Ovary (tissue), 7 donors: ENCODE measurements at regions not wholly inside any gene's neighbourhood (a gene's known extent, or its start where the extent isn't known, plus 50 kb on each side); places are given as distances from the start of the nearest gene placed in this dataset.

ENCODE experiments used
- DNase-seq, 5 donors: peaks; one replicate each; pipeline ENCODE4 v3.0.0-alpha.2; 2019 to 2020
- H3K27ac ChIP-seq, 2 donors: fragments of 200-600 bp; one replicate each; pipeline versions ENCODE4 v1.5.1 to v1.8.0; 2019 to 2022
- H3K27me3 ChIP-seq: fragments of 200-600 bp; one replicate; pipeline ENCODE4 v1.8.0; 2022
- H3K36me3 ChIP-seq: fragments of 200-600 bp; sonication (generic); one replicate; pipeline ENCODE4 v1.5.1; 2019
- H3K4me1 ChIP-seq: one replicate; pipeline ENCODE4 v1.8.1; 2013; ENCODE audit warnings: mild to moderate bottlenecking, moderate library complexity; ENCODE audit not compliant: insufficient read depth
- H3K4me3 ChIP-seq: fragments of 200-600 bp; sonication (generic); one replicate; pipeline ENCODE4 v1.5.1; 2017
- H3K9me3 ChIP-seq, 2 donors: fragments of 200-600 bp in 1 of 2; sonication (generic) in 1 of 2; one replicate each; pipeline versions ENCODE4 v1.5.1 to v1.8.1; 2013 to 2019; ENCODE audit warnings: mild to moderate bottlenecking in 1 of 2, moderate library complexity in 1 of 2
- CTCF ChIP-seq, 3 donors: fragments of 450-650 bp in 2 of 3; fragments of 200-600 bp in 1 of 3; IDR thresholded peaks; one replicate each; pipeline versions ENCODE4 v1.5.1 to v1.8.0; 2016 to 2022; ENCODE audit warnings: antibody characterized with exemption in 3 of 3, mild to moderate bottlenecking in 1 of 3
- EP300 ChIP-seq: sonication (generic); formaldehyde crosslinking; IDR thresholded peaks from one replicate; pipeline ENCODE4 v1.6.1; 2017; ENCODE audit warnings: antibody characterized with exemption
- POLR2A ChIP-seq: fragments of 450-650 bp; IDR thresholded peaks from one replicate; pipeline ENCODE4 v1.6.1; 2017; ENCODE audit warnings: antibody characterized with exemption, mild to moderate bottlenecking, moderate library complexity
- WGBS, 3 donors: extraction: QIAGEN DNeasy Blood & Tissue Kit in 1 of 3; methylation state at CpG; one replicate each; pipeline versions ENCODE4 v1.1.5 to v1.1.7; 2013 to 2017; 5-methylcytosine and 5-hydroxymethylcytosine counted together
- intact Hi-C, 4 donors: fragments of 100-400 bp; cut with DNase I; formaldehyde crosslinking; loops; one replicate each; pipeline versions ENCODE4 v1.11.0 to v1.15.1; 2022 to 2023
- donor health status: DM: no; HTN: no; CAD: no; lungs with moderate emphysema.
- donor health status: DM: no; HTN: no; CAD: no.
- donor health status: Bipolar disorder and iron deficiency.
- donor health status: DM: no; HTN: no; CAD: no.
- donor health status: DM: yes; HTN: yes; CAD: no.

- peak; percentile 72 to 82 (median 75) for DNase-seq
- Histone ChIP-seq H3K4me3 (peak overlapping the region; percentile 29), H3K36me3 (no peaks in the 10 kb centered on the region), H3K4me1 (peaks cover 20% of the 10 kb centered on the region), H3K27ac (peak overlapping the region; percentile 45 to 97), H3K27me3 (no peaks in the 10 kb centered on the region), H3K9me3 (no peaks in the 10 kb centered on the region)
- WGBS, 3 donors, result 2 to 13% (median 8%) methylated on average over 26 of the region's 26 CpGs
- intact Hi-C loops, result loop anchor here in 3 of 4 donors (5.0 to 10.0 kb wide), 5 partner anchors 82 to 113 kb away; partner anchors contain the start of gene DIO3 (in 1 of the 3)
- TF ChIP-seq EP300 (no peak), POLR2A (peak; percentile 48)
Measured at GRCh38 chr14:101475456-101476257, 85.6 kb upstream of the DIO3 start.

DNA sequence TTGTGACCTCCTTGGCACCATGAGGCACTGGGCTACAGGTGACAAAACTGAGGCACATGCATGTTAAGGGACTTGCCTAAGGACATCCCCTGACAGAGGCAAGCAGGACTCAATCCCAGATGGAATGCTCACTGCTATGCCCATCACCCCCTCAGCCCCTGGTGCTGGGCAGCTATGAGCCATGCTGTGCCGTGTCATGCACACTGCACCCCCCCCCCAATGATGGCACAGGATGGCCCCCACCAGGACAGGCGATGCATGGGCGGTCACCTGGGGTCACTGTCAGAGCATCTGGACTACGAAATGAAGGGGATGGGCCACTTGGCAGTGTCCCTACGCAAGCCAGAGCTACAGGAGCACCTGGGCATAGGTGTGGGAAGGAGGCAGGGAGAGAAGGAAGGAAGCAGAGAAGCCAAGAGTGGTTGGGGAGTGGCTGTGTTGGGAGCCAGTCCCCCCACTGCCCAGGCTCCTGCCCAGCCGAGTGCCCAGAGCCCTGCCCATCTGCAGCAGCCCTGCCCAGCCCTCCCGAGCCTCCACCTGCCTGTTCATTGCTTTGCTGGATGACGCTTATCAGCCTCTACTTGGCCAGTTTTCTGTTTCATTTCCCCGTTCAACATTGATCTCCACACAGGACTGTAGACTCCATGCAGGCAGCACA lies 84.9 kb upstream of the DIO3 start:
- intact Hi-C loops, result loop anchor here in 3 of 4 donors (5.0 to 10.0 kb wide), 5 partner anchors 81 to 114 kb away; partner anchors contain the start of gene DIO3 (in 1 of the 3)
- H3K4me1 ChIP-seq, result peaks cover 24% of the 10 kb centered on the region
- no peak overlapping the region for H3K4me3 ChIP-seq
- H3K27me3 ChIP-seq, result no peaks in the 10 kb centered on the region
- no peaks in the 10 kb centered on the region for H3K9me3 ChIP-seq
- no peaks in the 10 kb centered on the region for H3K36me3 ChIP-seq
- DNase-seq, result peak in 3 of 5 donors; percentile 27 to 51 (median 48)
- 73 to 76% (median 76%) methylated on average over 9 of the region's 9 CpGs for WGBS, 3 donors
- H3K27ac ChIP-seq, result peak overlapping the region in 1 of 2 donors; percentile 97
- TF ChIP-seq POLR2A, result no peak
- no peak for TF ChIP-seq CTCF (IDR thresholded peaks at IDR 0.05)
- no peak for TF ChIP-seq EP300

GRCh38 chr14:101476916-101477553 lies 84.3 kb upstream of the DIO3 start:
- no peak overlapping the region for H3K4me3 ChIP-seq
- DNase-seq, result peak in 3 of 5 donors; percentile 23 to 25 (median 24)
- TF ChIP-seq EP300, result no peak
- TF ChIP-seq CTCF (IDR thresholded peaks at IDR 0.05), result no peak
- no peak for TF ChIP-seq POLR2A
- H3K36me3 ChIP-seq, result no peaks in the 10 kb centered on the region
- H3K4me1 ChIP-seq, result peaks cover 24% of the 10 kb centered on the region
- intact Hi-C loops, result loop anchor here in 3 of 4 donors (5.0 to 10.0 kb wide), 5 partner anchors 80 to 115 kb away; partner anchors contain the start of gene DIO3 (in 1 of the 3)
- H3K27ac ChIP-seq, result peak overlapping the region; percentile 29 to 97
- H3K27me3 ChIP-seq, result no peaks in the 10 kb centered on the region
- no peaks in the 10 kb centered on the region for H3K9me3 ChIP-seq
- WGBS, 3 donors, result 77 to 82% (median 80%) methylated on average over 14 of the region's 14 CpGs

DNA sequence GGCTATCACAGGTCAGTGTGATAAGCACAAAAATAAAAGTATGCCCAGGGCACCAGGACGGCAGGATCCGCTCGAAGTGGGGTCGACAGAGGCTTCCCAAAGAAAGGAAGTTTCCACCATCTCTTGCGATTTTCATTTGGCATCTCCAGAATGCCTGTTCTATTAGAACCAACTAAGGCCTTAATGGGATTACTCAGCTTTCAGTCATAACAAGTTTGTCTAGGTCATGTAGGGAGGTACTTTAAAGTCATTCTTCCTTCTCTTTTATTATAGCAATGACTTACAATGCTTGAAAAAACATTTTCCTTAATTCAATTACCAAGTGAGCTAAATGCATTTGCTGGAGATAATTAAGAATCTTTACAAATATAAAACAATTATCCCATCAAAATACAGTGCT lies 83.6 kb upstream of the DIO3 start:
- Histone ChIP-seq H3K4me1 (peaks cover 24% of the 10 kb centered on the region), H3K4me3 (no peak overlapping the region), H3K9me3 (no peaks in the 10 kb centered on the region), H3K27me3 (no peaks in the 10 kb centered on the region), H3K27ac (peak overlapping the region in 1 of 2 donors; percentile 97), H3K36me3 (no peaks in the 10 kb centered on the region)
- 74 to 79% (median 78%) methylated on average over 5 of the region's 5 CpGs for WGBS, 3 donors
- no peak for TF ChIP-seq POLR2A
- intact Hi-C loops, result loop anchor here in 3 of 4 donors (5.0 to 10.0 kb wide), 5 partner anchors 80 to 115 kb away; partner anchors contain the start of gene DIO3 (in 1 of the 3)
- peak in 2 of 5 donors; percentile 17 to 20 for DNase-seq

DNA sequence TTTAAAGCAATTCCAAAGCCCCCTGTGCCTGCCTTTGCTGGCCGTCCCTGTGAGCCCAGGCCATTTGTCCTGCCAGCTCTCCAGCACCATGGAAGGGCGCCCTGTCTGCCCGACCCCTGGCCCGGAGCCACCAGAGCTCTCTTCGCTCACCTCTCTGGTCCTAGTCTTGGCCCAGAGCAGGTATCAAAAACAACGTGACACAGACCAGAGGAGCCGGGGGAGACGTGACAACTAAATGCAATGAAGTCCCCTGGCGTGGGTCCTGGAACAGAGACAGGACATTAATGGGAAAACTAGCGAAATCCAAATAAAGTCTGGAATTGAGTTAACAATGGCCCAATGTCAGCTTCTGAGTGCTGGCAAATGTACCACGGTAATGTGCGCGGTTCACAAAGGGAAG lies 83.2 kb upstream of the DIO3 start:
- TF ChIP-seq POLR2A (no peak), EP300 (no peak), CTCF (IDR thresholded peaks at IDR 0.05) (no peak)
- no peaks in the 10 kb centered on the region for H3K27me3 ChIP-seq
- no peaks in the 10 kb centered on the region for H3K9me3 ChIP-seq
- intact Hi-C loops, result loop anchor here in 3 of 4 donors (5.0 to 10.0 kb wide), 5 partner anchors 79 to 116 kb away; partner anchors contain the start of gene DIO3 (in 1 of the 3)
- H3K4me3 ChIP-seq, result no peak overlapping the region
- 89 to 95% (median 95%) methylated on average over 13 of the region's 13 CpGs for WGBS, 3 donors
- peaks cover 24% of the 10 kb centered on the region for H3K4me1 ChIP-seq
- DNase-seq, result peak in 4 of 5 donors; percentile 13 to 46 (median 32)
- no peaks in the 10 kb centered on the region for H3K36me3 ChIP-seq
- no peak overlapping the region for H3K27ac ChIP-seq
